Endothelial cell (in vitro differentiated cells): ENCODE measurements at regions not wholly inside any gene's neighbourhood (a gene's known extent, or its start where the extent isn't known, plus 50 kb on each side); places are given as distances from the start of the nearest gene placed in this dataset.

ENCODE experiments used
- DNase-seq: peaks from one replicate; pipeline ENCODE4 v3.0.0; 2021; ENCODE audit warnings: low spot score
- H3K27ac Mint-ChIP-seq: one replicate; pipeline ENCODE4 v1.8.0; 2021; ENCODE audit warnings: mixed read lengths, inconsistent platforms; ENCODE audit not compliant: unreplicated experiment
- H3K27me3 Mint-ChIP-seq: one replicate; pipeline ENCODE4 v1.8.0; 2021; ENCODE audit warnings: mild to moderate bottlenecking, moderate library complexity, mixed read lengths, inconsistent platforms; ENCODE audit not compliant: unreplicated experiment
- H3K36me3 Mint-ChIP-seq: one replicate; pipeline ENCODE4 v1.8.0; 2021; ENCODE audit warnings: mild to moderate bottlenecking, low read depth, mixed read lengths, inconsistent platforms; ENCODE audit not compliant: unreplicated experiment
- H3K4me1 Mint-ChIP-seq: one replicate; pipeline ENCODE4 v1.8.0; 2021; ENCODE audit warnings: mild to moderate bottlenecking, mixed read lengths, inconsistent platforms; ENCODE audit not compliant: unreplicated experiment
- H3K4me3 Mint-ChIP-seq: one replicate; pipeline ENCODE4 v1.8.0; 2021; ENCODE audit warnings: mild to moderate bottlenecking, mixed read lengths, inconsistent platforms; ENCODE audit not compliant: unreplicated experiment
- H3K9me3 Mint-ChIP-seq: one replicate; pipeline ENCODE4 v1.8.0; 2021; ENCODE audit warnings: mixed read lengths, inconsistent platforms; ENCODE audit not compliant: unreplicated experiment
- CTCF ChIP-seq: fragments of 200-600 bp; sonication (generic); IDR thresholded peaks from one replicate; pipeline ENCODE4 v1.5.0; 2021; ENCODE audit warnings: antibody characterized with exemption; ENCODE audit not compliant: unreplicated experiment

GRCh38 chr4:141306331-141306730 lies 85.6 kb downstream of the ZNF330 start:
- Mint-ChIP-seq H3K4me3 (no peak overlapping the region), H3K27ac (no peak overlapping the region), H3K9me3 (no peaks in the 10 kb centered on the region), H3K27me3 (peaks cover 3% of the 10 kb centered on the region), H3K36me3 (no peaks in the 10 kb centered on the region), H3K4me1 (peaks cover 5% of the 10 kb centered on the region)
- TF ChIP-seq CTCF: no peak
- DNase-seq: no peak

- H3K36me3 Mint-ChIP-seq: no peaks in the 10 kb centered on the region
- peaks cover 3% of the 10 kb centered on the region for H3K27me3 Mint-ChIP-seq
- peak; percentile 75 for TF ChIP-seq CTCF
These were observed 86.6 kb downstream of the ZNF330 start for GRCh38 chr4:141307241-141307689.

GRCh38 chr4:141309874-141310273 lies 89.2 kb downstream of the ZNF330 start:
- Mint-ChIP-seq H3K36me3 (no peaks in the 10 kb centered on the region), H3K27me3 (no peaks in the 10 kb centered on the region), H3K27ac (no peak overlapping the region), H3K4me1 (peaks cover 3% of the 10 kb centered on the region), H3K9me3 (no peaks in the 10 kb centered on the region), H3K4me3 (no peak overlapping the region)
- DNase-seq: no peak
- no peak for TF ChIP-seq CTCF

More at GRCh38 chr4:141307241-141307689, 86.6 kb downstream of the ZNF330 start:
- peak; percentile 61 for DNase-seq
- peaks cover 5% of the 10 kb centered on the region for H3K4me1 Mint-ChIP-seq
- H3K9me3 Mint-ChIP-seq: no peaks in the 10 kb centered on the region
- H3K27ac Mint-ChIP-seq: no peak overlapping the region
- H3K4me3 Mint-ChIP-seq: no peak overlapping the region

- Mint-ChIP-seq H3K27me3 (no peaks in the 10 kb centered on the region), H3K4me3 (no peak overlapping the region), H3K27ac (no peak overlapping the region), H3K4me1 (no peaks in the 10 kb centered on the region), H3K36me3 (no peaks in the 10 kb centered on the region), H3K9me3 (no peaks in the 10 kb centered on the region)
- no peak for TF ChIP-seq CTCF
- no peak for DNase-seq
These were observed 90.8 kb downstream of the ZNF330 start for GRCh38 chr4:141311246-141312204.

GRCh38 chr4:141314627-141315026 lies 93.9 kb downstream of the ZNF330 start:
- Mint-ChIP-seq H3K4me3 (no peak overlapping the region), H3K4me1 (peaks cover 5% of the 10 kb centered on the region), H3K9me3 (no peaks in the 10 kb centered on the region), H3K27me3 (no peaks in the 10 kb centered on the region), H3K36me3 (no peaks in the 10 kb centered on the region), H3K27ac (no peak overlapping the region)
- no peak for TF ChIP-seq CTCF
- no peak for DNase-seq
